Endothelial cell of umbilical vein (primary cell): ENCODE measurements at regions not wholly inside any gene's neighbourhood (a gene's known extent, or its start where the extent isn't known, plus 50 kb on each side); places are given as distances from the start of the nearest gene placed in this dataset.

Source experiments
- BruUV-seq: library from RNA; stranded (reverse); fragments of 400-500 nt; replicated peaks from 2 replicates; lab custom pipeline; 2021; lab: Mats Ljungman, UMichigan
- CTCF ChIA-PET: fragments of 300-600, 350-600 bp; sonication (Branson Sonifier 250); formaldehyde crosslinking; loops from one replicate; lab custom pipeline; 2021; ENCODE audit warnings: antibody characterized with exemption, inconsistent platforms; lab: Charles Lee
- POLR2A ChIA-PET: fragments of 300-600, 350-600 bp; sonication (Branson Sonifier 250); formaldehyde crosslinking; loops from one replicate; lab custom pipeline; 2021; ENCODE audit warnings: antibody characterized with exemption, inconsistent platforms; lab: Charles Lee
- DNase-seq: peaks from one replicate; pipeline ENCODE4 v3.0.0-alpha.2; 2011; ENCODE audit warnings: low read depth, low spot score
- FAIRE-seq: peaks from 2 replicates; lab custom pipeline; 2011; peaks lifted over from hg19 to GRCh38; lab: Jason Lieb, UNC
- H2AFZ ChIP-seq: 2 replicates; pipeline ENCODE4 v1.6.0; 2012; ENCODE audit warnings: low read depth, low read length, control low read depth, inconsistent platforms
- H3K27ac ChIP-seq: 2 replicates; pipeline ENCODE4 v1.5.1; 2011; ENCODE audit warnings: low read depth, mild to moderate bottlenecking, control low read depth, low read length, moderate library complexity; ENCODE audit not compliant: insufficient read depth
- H3K27me3 ChIP-seq, 2 experiments: 2 replicates each; pipeline versions ENCODE4 v1.6.0 to v1.6.1; 2011; ENCODE audit warnings: low read length in 2 of 2, mixed read lengths in 1 of 2; ENCODE audit not compliant: control insufficient read depth in 2 of 2, insufficient read depth in 2 of 2
- H3K36me3 ChIP-seq, 2 experiments: 2 replicates in 1 of 2; 3 replicates in 1 of 2; pipeline ENCODE4 v1.5.1; 2011; ENCODE audit warnings: low read length in 2 of 2, mild to moderate bottlenecking in 1 of 2, moderate library complexity in 1 of 2; ENCODE audit not compliant: control insufficient read depth in 2 of 2, insufficient read depth in 2 of 2; ENCODE audit errors: extremely low read depth in 1 of 2
- H3K4me1 ChIP-seq: 3 replicates; pipeline ENCODE4 v1.5.1; 2011; ENCODE audit warnings: mild to moderate bottlenecking, low read length; ENCODE audit not compliant: control insufficient read depth, insufficient read depth; ENCODE audit errors: extremely low read depth
- H3K4me2 ChIP-seq: 2 replicates; pipeline ENCODE4 v1.6.1; 2011; ENCODE audit warnings: low read length, control low read depth, mixed read lengths; ENCODE audit not compliant: insufficient read depth
- H3K4me3 ChIP-seq, 3 experiments: fragments of 200-600 bp in 1 of 3; sonication (generic), shearing (Covaris generic) in 1 of 3; replicated peaks in 1 of 3; 2 replicates each; pipeline ENCODE4 v1.5.1; 2011 to 2016; ENCODE audit warnings: control low read depth in 3 of 3, low read length in 3 of 3, mild to moderate bottlenecking in 2 of 3, inconsistent platforms in 1 of 3, low read depth in 1 of 3, moderate library complexity in 1 of 3; ENCODE audit not compliant: insufficient read depth in 1 of 3
- H3K79me2 ChIP-seq: 2 replicates; pipeline ENCODE4 v1.6.0; 2012; ENCODE audit warnings: low read length, inconsistent platforms; ENCODE audit not compliant: control insufficient read depth, insufficient read depth
- H3K9ac ChIP-seq: replicated peaks from 2 replicates; pipeline ENCODE3; 2011; ENCODE audit warnings: low read length, control low read depth; ENCODE audit not compliant: insufficient read depth; ENCODE audit errors: extremely low read depth
- H3K9me1 ChIP-seq: replicated peaks from 3 replicates; pipeline ENCODE4 v1.6.0; 2011; ENCODE audit warnings: mild to moderate bottlenecking, low read length; ENCODE audit not compliant: control insufficient read depth, insufficient read depth; ENCODE audit errors: extremely low read depth
- H3K9me3 ChIP-seq: replicated peaks from 2 replicates; pipeline ENCODE4 v1.5.1; 2012; ENCODE audit warnings: low read length, inconsistent platforms; ENCODE audit not compliant: control insufficient read depth, insufficient read depth
- H4K20me1 ChIP-seq: replicated peaks from 2 replicates; pipeline ENCODE3; 2011; ENCODE audit warnings: mild to moderate bottlenecking, low read length; ENCODE audit not compliant: control insufficient read depth, insufficient read depth; ENCODE audit errors: extremely low read depth
- EZH2 ChIP-seq: IDR thresholded peaks from 2 replicates; pipeline ENCODE4 v1.6.1; 2012; ENCODE audit warnings: borderline replicate concordance, low read depth, mild to moderate bottlenecking, moderate library complexity, low read length, inconsistent platforms; ENCODE audit not compliant: severe bottlenecking
- FOS ChIP-seq: IDR thresholded peaks from 2 replicates; pipeline ENCODE4 v1.6.1; 2011; ENCODE audit warnings: mild to moderate bottlenecking, low read length, moderate library complexity, borderline replicate concordance; ENCODE audit not compliant: insufficient read depth
- GATA2 ChIP-seq: IDR thresholded peaks from 2 replicates; pipeline ENCODE4 v1.7.0; 2011; ENCODE audit warnings: low read depth, mild to moderate bottlenecking, moderate library complexity, mixed read lengths, low read length; ENCODE audit not compliant: insufficient read length, insufficient read depth
- JUN ChIP-seq: IDR thresholded peaks from 2 replicates; pipeline ENCODE4 v1.6.1; 2011; ENCODE audit warnings: borderline replicate concordance, low read depth; ENCODE audit not compliant: insufficient read length, insufficient read depth
- MAX ChIP-seq: IDR thresholded peaks from 2 replicates; pipeline ENCODE4 v1.6.1; 2011; ENCODE audit not compliant: insufficient read depth, insufficient read length
- MYC ChIP-seq: IDR thresholded peaks from one replicate; pipeline ENCODE4 v1.6.1; 2011; ENCODE audit warnings: mild to moderate bottlenecking, low read depth, low read length
- POLR2A ChIP-seq: IDR thresholded peaks from 2 replicates; pipeline ENCODE4 v1.6.1; 2012; ENCODE audit warnings: low read depth, mild to moderate bottlenecking, control low read depth, low read length
- POLR2AphosphoS5 ChIP-seq: IDR thresholded peaks from 2 replicates; pipeline ENCODE4 v1.6.1; 2012; ENCODE audit warnings: low read depth, mild to moderate bottlenecking, control low read depth, low read length, moderate library complexity; ENCODE audit not compliant: insufficient read depth
- dilution Hi-C: fragments of 300-500 bp; cut with MboI; formaldehyde crosslinking; loops from one replicate; pipeline ENCODE4 v1.15.0; 2019; ENCODE audit warnings: low sequenced_read_pairs; ENCODE audit not compliant: extremely low pct_ligation_motif_present
- intact Hi-C: fragments of 100-400 bp; cut with micrococcal nuclease; formaldehyde crosslinking; loops from one replicate; pipeline ENCODE4 v1.10.0; 2022
- TF ChIP-seq, protein P1 (sequence below), 2 donors: IDR thresholded peaks; 1 replicate in 1 of 2; 2 replicates in 1 of 2; pipeline ENCODE4 v1.5.1; 2011; ENCODE audit warnings: low read length in 2 of 2, mild to moderate bottlenecking in 2 of 2, moderate library complexity in 2 of 2, control low read depth in 1 of 2, inconsistent platforms in 1 of 2, low read depth in 1 of 2; ENCODE audit not compliant: insufficient read depth in 1 of 2; ENCODE audit errors: extremely low read depth in 1 of 2

GRCh38 chr15:47431501-47431900 lies 285.8 kb upstream of the SEMA6D start:
- no peak for FAIRE-seq
- Histone ChIP-seq H3K4me2 (no peak overlapping the region), H3K4me1 (no peaks in the 10 kb centered on the region), H4K20me1 (no peaks in the 10 kb centered on the region), H3K4me3 (no peak overlapping the region), H3K27me3 (no peaks in the 10 kb centered on the region), H3K9me3 (no peaks in the 10 kb centered on the region), H3K27ac (no peak overlapping the region), H3K36me3 (no peaks in the 10 kb centered on the region), H3K9ac (no peak overlapping the region), H3K79me2 (no peaks in the 10 kb centered on the region), H3K9me1 (no peaks in the 10 kb centered on the region), H2AFZ (no peak overlapping the region)
- ChIA-PET POLR2A (no interaction called here), CTCF (no interaction called here)
- no TSS peak for BruUV-seq
- intact Hi-C loops (no loop called here), dilution Hi-C loops (no loop called here)
- TF ChIP-seq FOS, result no peak
- TF ChIP-seq POLR2A, result no peak
- TF ChIP-seq, protein P1, sequence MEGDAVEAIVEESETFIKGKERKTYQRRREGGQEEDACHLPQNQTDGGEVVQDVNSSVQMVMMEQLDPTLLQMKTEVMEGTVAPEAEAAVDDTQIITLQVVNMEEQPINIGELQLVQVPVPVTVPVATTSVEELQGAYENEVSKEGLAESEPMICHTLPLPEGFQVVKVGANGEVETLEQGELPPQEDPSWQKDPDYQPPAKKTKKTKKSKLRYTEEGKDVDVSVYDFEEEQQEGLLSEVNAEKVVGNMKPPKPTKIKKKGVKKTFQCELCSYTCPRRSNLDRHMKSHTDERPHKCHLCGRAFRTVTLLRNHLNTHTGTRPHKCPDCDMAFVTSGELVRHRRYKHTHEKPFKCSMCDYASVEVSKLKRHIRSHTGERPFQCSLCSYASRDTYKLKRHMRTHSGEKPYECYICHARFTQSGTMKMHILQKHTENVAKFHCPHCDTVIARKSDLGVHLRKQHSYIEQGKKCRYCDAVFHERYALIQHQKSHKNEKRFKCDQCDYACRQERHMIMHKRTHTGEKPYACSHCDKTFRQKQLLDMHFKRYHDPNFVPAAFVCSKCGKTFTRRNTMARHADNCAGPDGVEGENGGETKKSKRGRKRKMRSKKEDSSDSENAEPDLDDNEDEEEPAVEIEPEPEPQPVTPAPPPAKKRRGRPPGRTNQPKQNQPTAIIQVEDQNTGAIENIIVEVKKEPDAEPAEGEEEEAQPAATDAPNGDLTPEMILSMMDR (IDR thresholded peaks at IDR 0.05; ENCODE audit: extremely low read depth in 1 of 2, insufficient read depth in 1 of 2, low read depth in 1 of 2, low read length in 2 of 2), result no peak
- no peak for DNase-seq

DNA sequence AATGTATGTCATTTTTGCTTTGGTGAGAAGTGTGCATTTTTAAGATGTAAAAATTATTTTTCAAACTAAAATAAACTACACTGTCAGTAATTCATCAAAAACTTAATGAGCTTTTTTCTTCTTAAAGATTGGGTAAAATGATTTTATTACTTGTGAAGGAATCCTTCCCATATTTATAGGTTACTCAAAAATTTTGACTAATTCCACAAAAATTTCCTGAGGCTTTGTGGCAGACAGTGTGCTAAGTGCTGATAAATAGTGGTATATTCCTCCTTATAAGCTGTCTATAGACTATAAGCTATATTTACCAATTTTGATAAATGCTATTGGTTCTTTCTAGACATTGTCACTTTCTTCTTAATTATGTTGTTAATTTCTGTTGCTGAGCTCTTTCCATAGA lies 284.5 kb upstream of the SEMA6D start:
- H3K4me1 ChIP-seq, result peaks cover 5% of the 10 kb centered on the region
- no peak overlapping the region for H3K4me3 ChIP-seq
- BruUV-seq, result no TSS peak
- no peaks in the 10 kb centered on the region for H3K9me3 ChIP-seq
- no peak for DNase-seq
- H3K9me1 ChIP-seq, result no peaks in the 10 kb centered on the region
- H3K27me3 ChIP-seq, result no peaks in the 10 kb centered on the region
- no peak overlapping the region for H3K9ac ChIP-seq
- dilution Hi-C loops (no loop called here), intact Hi-C loops (no loop called here)
- no peak overlapping the region for H3K4me2 ChIP-seq
- POLR2A ChIA-PET, result no interaction called here
- no peak for TF ChIP-seq GATA2
- TF ChIP-seq FOS, result no peak
- no peak for TF ChIP-seq JUN
- TF ChIP-seq POLR2AphosphoS5, result no peak
- no peak for TF ChIP-seq POLR2A
- TF ChIP-seq, protein P1 (IDR thresholded peaks at IDR 0.05; ENCODE audit: extremely low read depth in 1 of 2, insufficient read depth in 1 of 2, low read depth in 1 of 2, low read length in 2 of 2), result no peak
- no peak for TF ChIP-seq MAX
- TF ChIP-seq MYC, result no peak
- no peak for TF ChIP-seq EZH2
- FAIRE-seq, result no peak
- CTCF ChIA-PET, result interaction anchor here (0.8 to 1.0 kb wide), 3 partner anchors 9 to 48 kb away, joined by 3 to 4 read pairs (median 3); no protein-coding TSS in a partner anchor
- H3K79me2 ChIP-seq, result no peaks in the 10 kb centered on the region
- H3K27ac ChIP-seq, result no peak overlapping the region
- H4K20me1 ChIP-seq, result no peaks in the 10 kb centered on the region
- H3K36me3 ChIP-seq, result no peaks in the 10 kb centered on the region
- H2AFZ ChIP-seq, result no peak overlapping the region
